Activated CD4-positive, alpha-beta T cell treated with anti-CD3 and anti-CD28 coated beads, Interleukin-2, Interleukin-4, amounts not matched to agents 100 ng/mL and 50 ng/mL, durations not matched to agents 16 hours and 8 hours (primary cell): ENCODE measurements at regions not wholly inside any gene's neighbourhood (a gene's known extent, or its start where the extent isn't known, plus 50 kb on each side); places are given as distances from the start of the nearest gene placed in this dataset.
"Not testable (repeated sequence)": the region's sequence is repeated elsewhere in the genome, so short reads cannot be mapped to it uniquely, and the experiment has no call there.

ENCODE experiments used
- DNase-seq: peaks from one replicate; pipeline ENCODE4 v3.0.0-alpha.2; 2020; ENCODE audit warnings: low spot score

GRCh38 chr19:27942607-27943006 lies 1270.3 kb downstream of the UQCRFS1 start:
- DNase-seq, result not testable (repeated sequence)

DNA sequence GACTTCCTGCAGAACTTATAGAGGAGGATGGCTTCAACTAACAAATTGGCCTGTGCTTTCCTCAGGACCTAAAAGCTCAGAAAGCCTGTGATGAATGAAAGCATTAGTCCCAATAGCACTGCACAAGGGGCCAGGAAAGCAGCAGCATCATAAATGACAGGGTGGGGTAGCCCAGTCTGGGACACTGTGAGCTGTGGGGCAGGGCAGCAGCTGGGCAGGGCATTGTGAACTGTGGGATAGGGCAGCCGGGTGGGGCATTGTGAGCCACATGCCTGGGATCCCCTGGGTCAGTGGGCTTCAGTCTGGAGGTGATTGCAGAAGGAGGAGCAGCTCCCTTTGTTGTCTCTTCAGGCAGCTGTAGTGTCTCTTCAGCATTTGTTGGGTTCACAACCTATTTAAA lies 1276.8 kb downstream of the UQCRFS1 start:
- no peak for DNase-seq

GRCh38 chr19:27935669-27936068 lies 1277.3 kb downstream of the UQCRFS1 start:
- no peak for DNase-seq

- DNase-seq, result no peak
These were observed 1283.6 kb downstream of the UQCRFS1 start for GRCh38 chr19:27929399-27929798.

DNA sequence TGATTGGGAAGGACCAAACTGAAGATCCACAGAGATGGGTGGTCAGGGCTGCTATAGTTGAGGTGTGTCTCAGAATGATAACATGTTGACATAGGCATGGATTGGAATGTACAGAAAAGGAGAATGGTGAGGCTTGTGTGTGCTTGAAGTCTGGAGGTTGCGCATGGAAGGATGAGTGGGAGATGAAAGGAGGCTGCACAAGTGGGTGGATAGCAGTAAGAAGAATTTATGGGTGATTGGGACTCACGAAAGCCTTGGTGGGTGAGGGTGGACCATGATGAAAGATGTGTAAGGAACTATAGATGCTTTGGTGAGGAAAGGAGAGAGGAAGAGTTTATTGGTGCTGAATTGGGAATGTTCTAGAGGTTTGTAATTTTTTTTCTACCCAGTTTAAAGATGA lies 1287.7 kb downstream of the UQCRFS1 start:
- no peak for DNase-seq

GRCh38 chr19:27922970-27923369 lies 1290.0 kb downstream of the UQCRFS1 start:
- DNase-seq, result no peak

DNA sequence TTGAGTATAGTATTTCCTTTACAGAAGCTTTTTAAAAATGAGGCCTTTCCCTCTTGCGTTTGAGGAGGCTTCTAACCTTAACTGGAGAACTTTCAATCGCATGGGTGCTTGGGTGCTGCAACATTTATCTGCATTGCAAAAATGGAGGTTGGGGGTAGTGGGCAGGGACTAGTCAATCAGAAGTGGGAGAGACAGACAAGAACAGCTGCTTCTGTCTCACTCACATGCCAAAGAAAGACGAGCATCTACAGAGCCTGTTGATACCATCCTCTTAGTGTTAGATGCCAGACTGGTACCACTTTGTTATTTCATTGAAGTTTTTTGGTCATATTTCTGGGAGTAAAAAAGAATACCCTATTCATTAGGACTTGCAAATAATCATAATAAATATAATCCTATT lies 1292.2 kb downstream of the UQCRFS1 start:
- no peak for DNase-seq

- no peak for DNase-seq
These were observed 1294.1 kb downstream of the UQCRFS1 start for GRCh38 chr19:27918818-27919217.

- DNase-seq, result no peak
These were observed 1301.6 kb downstream of the UQCRFS1 start for GRCh38 chr19:27911122-27911898.

DNA sequence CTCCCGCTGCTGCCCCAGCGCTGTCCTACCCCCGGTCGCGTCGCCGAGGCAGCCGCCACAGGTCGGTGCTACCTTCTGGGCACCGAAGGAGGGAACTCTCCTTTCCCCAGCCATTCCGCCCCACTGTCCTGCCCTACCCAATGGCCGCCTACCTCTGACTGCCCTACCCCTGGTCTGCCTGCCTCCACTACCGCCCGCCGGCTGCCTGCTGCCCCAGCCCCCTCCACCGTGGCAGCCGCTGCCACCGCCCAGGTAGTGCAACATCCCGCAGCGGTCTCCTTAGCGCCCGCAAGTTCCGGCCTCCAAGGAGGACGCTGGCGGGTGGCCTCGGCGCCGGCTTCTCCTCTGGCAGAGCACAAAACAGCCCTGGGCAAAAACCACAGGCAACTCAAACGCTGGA lies 1303.1 kb downstream of the UQCRFS1 start:
- no peak for DNase-seq

DNA sequence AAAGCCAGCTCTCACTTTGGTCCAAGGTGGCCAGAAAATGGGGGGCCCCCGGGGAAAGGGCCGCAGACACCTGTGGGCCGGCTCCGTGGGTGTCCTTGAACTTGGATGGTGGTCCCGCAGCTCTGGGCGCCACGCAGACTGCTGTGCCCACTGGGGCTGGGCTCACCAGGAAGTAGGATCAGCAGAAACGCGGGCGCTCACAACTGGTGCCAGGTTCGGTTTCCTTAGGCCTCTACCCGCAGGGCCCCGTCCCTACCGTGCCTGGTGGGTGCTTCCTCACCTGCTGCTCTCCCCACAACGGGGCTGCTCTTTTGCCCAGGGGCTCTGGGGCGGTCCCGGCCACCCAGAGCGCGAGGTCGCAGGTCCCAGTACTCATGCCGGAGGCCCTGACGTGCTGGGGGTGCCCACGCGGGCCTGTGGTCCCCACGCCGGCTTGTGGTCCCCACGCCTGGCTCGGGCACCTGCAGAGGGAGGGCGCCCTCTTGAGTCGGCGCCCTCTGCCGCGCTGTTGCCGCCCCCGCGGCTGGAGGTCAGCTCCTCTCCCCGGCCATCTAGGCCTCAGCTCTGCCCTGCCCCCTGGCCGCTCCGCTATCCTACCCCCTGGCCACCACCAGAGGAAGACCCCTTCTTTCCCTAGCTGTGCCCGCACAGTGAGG lies 1303.6 kb downstream of the UQCRFS1 start:
- DNase-seq, result no peak

- no peak for DNase-seq
These were observed 1306.9 kb downstream of the UQCRFS1 start for GRCh38 chr19:27906081-27906480.

DNA sequence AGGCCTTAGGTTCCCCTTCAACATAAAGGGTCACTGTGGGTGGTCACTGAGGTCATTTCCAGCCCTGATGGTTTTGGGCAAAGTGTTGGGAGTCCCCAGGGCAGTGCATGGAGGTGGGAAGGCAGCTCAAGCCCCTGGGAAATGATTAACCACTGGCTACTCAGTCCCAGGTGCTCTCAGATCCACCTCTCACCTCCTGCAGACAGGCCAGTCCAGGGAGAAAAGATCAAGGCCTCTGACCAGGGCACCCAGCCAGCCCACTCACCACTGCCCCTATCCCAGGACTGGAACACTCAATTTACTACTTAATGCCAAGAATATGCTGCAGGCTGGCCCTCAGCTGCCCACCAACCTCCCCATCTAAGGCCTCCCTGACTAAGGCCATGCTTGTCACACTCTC lies 1307.9 kb downstream of the UQCRFS1 start:
- no peak for DNase-seq

DNA sequence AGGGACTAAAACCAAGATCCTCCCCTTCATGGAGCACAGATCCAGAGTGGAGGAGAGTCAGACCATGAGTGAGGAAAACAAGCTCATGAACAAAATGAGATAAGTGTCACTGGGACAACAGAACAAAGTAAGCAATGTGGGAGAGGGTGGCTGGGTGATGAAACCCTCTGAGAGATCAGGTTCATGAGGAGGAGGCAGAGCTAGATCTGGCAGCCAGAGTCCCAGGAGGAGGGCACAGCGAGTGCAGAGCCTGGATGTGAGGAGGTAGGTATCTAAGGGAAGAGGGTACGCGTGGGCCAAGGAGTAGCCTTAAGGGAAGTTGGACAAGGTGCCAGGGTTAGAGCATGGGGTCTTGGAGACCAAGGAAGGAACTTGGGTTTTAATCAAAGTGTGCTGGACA lies 1311.9 kb downstream of the UQCRFS1 start:
- DNase-seq, result no peak

DNA sequence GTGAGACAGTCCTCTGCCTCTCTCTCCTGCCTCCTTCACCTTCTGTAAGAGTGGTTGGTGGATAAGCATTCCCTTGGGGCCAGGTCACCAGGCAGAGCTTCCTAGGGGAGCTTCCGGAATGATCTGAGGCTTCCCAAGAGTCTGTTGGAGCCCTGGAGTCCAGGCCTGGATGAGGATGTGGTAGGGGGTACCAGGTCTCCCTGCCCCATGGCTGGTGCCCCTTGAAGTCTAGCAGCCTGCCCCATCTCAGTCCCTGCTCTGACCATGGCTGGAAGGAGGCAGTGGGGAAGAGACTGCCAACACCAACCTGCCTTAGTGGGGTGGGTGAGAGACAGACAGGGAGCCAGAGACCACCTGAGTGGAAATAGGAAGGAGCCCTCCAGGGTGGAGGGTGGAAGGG lies 1316.9 kb downstream of the UQCRFS1 start:
- no peak for DNase-seq

- DNase-seq, result no peak
These were observed 1317.8 kb downstream of the UQCRFS1 start for GRCh38 chr19:27894906-27895754.

- no peak for DNase-seq
These were observed 1320.5 kb downstream of the UQCRFS1 start for GRCh38 chr19:27892500-27892899.

DNA sequence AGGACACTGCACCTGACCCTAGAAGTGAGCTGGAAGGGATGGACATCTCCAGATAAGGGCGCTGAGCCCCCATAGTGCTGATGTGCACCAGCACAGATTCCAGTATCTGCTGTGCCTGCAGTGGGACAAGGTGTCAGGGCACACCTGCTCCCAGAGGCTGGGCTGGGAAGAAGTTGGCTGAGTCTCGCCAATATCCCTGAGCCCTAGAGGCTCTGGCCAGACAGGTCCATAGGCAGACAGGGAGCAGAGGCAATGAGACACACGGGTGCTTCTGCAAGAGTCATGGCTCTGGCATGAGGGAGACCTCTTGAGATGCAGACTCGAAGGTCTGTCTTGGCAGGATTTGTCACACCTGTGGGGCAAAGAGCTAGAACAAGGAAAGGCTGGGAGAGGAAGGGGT lies 1321.5 kb downstream of the UQCRFS1 start:
- DNase-seq, result no peak

GRCh38 chr19:27890696-27891095 lies 1322.3 kb downstream of the UQCRFS1 start:
- no peak for DNase-seq

DNA sequence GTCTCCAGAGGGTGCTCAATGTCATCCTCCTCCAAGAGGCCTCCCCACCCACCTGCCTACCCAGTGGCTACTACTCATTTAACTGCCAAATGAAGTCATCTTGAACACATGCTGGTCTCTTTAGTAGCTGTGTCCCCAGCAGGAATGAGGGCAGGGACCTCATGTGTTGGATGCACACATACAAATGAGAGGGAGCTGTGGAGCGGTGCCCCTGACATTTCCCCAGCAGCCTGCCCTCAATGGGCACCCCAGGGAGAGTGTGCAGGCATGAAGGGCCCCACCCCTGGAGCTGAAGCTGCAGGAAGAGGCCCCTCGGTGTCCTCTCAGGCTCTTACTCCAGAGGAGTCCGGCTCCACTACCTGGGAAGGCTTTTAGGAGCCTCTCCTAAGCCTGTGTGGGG lies 1322.7 kb downstream of the UQCRFS1 start:
- no peak for DNase-seq

- no peak for DNase-seq
These were observed 1323.8 kb downstream of the UQCRFS1 start for GRCh38 chr19:27889156-27889555.

DNA sequence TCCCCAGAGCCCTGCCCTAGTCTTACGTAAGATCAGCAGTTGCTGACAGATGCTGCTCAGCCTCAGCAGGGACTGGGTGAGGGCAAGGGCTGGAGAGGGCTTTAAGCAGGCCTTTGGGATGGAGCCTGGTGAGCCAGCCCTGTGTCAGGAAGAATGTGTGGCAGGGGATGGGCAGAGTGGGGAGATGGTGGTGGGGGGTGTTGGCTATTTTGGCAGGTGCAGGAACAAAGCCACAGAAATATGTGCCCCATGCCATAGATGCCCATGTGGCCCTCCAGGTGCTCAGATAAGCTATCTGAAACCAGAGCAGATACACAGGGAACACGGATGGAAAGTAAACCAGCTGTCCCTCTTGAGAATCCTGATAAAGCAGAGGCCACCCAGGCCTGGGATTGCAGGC lies 1325.0 kb downstream of the UQCRFS1 start:
- DNase-seq, result no peak

DNA sequence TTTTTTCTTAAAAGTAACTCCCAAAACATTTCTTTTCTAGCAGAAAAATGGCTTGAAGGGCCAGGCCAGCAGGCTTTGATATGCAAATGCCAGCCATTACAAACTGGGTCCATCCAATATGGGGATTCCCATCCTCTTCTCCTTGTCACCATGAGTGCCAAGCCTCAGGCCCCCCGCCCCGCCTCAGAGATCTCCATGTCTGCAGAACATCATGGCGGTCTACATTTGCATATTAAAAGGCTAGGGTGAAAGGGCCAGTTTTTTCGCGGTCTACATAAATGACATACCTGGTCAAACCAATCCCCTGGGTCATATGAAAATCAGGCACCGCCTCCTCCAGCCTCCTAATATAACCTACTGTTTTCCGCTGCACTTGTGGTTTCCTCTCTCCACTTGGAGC lies 1327.6 kb downstream of the UQCRFS1 start:
- DNase-seq, result no peak
